ENCODE measurements at regions not wholly inside any gene's neighbourhood (a gene's known extent, or its start where the extent isn't known, plus 50 kb on each side); places are given as distances from the start of the nearest gene placed in this dataset.
"Not testable (repeated sequence)": the region's sequence is repeated elsewhere in the genome, so short reads cannot be mapped to it uniquely, and the experiment has no call there.

- H3K27ac Mint-ChIP-seq = no peak overlapping the region
- peaks cover 13% of the 10 kb centered on the region for H3K9me3 Mint-ChIP-seq
- ATAC-seq (no peak), DNase-seq (ENCODE audit: low spot score in 2 of 2) (no peak)
- no peaks in the 10 kb centered on the region for H3K36me3 Mint-ChIP-seq
- H3K4me3 Mint-ChIP-seq = no peak overlapping the region
- H3K4me1 Mint-ChIP-seq = no peaks in the 10 kb centered on the region
Measured at GRCh38 chr4:28062562-28062961, 1201.9 kb downstream of the STIM2 start.

- Mint-ChIP-seq H3K4me1 (no peaks in the 10 kb centered on the region), H3K4me3 (no peak overlapping the region), H3K27ac (no peak overlapping the region), H3K9me3 (peaks cover 9% of the 10 kb centered on the region), H3K36me3 (no peaks in the 10 kb centered on the region)
- no peak for ATAC-seq
- DNase-seq (ENCODE audit: low spot score in 2 of 2) = no peak
Measured at GRCh38 chr4:28073860-28074555, 1213.4 kb downstream of the STIM2 start.

GRCh38 chr4:28075401-28075956 lies 1214.8 kb downstream of the STIM2 start:
- DNase-seq (ENCODE audit: low spot score in 2 of 2) (no peak), ATAC-seq (no peak)
- Mint-ChIP-seq H3K4me1 (no peaks in the 10 kb centered on the region), H3K4me3 (no peak overlapping the region), H3K27ac (no peak overlapping the region), H3K9me3 (peaks cover 12% of the 10 kb centered on the region), H3K36me3 (no peaks in the 10 kb centered on the region)

- H3K9me3 Mint-ChIP-seq = peaks cover 18% of the 10 kb centered on the region
- not testable (repeated sequence) for H3K27ac Mint-ChIP-seq; ATAC-seq; H3K36me3 Mint-ChIP-seq; DNase-seq (ENCODE audit: low spot score in 2 of 2); H3K4me3 Mint-ChIP-seq; H3K4me1 Mint-ChIP-seq
Measured at GRCh38 chr4:28077203-28077602, 1216.6 kb downstream of the STIM2 start.

GRCh38 chr4:28082686-28083390 lies 1222.2 kb downstream of the STIM2 start:
- no peaks in the 10 kb centered on the region for H3K4me1 Mint-ChIP-seq
- DNase-seq (ENCODE audit: low spot score in 2 of 2) (no peak), ATAC-seq (no peak)
- peaks cover 44% of the 10 kb centered on the region for H3K9me3 Mint-ChIP-seq
- no peaks in the 10 kb centered on the region for H3K36me3 Mint-ChIP-seq
- H3K27ac Mint-ChIP-seq = no peak overlapping the region
- no peak overlapping the region for H3K4me3 Mint-ChIP-seq

- Mint-ChIP-seq H3K27ac (no peak overlapping the region), H3K36me3 (no peaks in the 10 kb centered on the region), H3K4me1 (no peaks in the 10 kb centered on the region), H3K4me3 (no peak overlapping the region), H3K9me3 (peaks cover 16% of the 10 kb centered on the region)
- DNase-seq (ENCODE audit: low spot score in 2 of 2) (no peak), ATAC-seq (no peak)
Measured at GRCh38 chr4:28092610-28093009, 1232.0 kb downstream of the STIM2 start.

- no peaks in the 10 kb centered on the region for H3K36me3 Mint-ChIP-seq
- ATAC-seq (no peak), DNase-seq (ENCODE audit: low spot score in 2 of 2) (no peak)
- H3K4me3 Mint-ChIP-seq = no peak overlapping the region
- H3K4me1 Mint-ChIP-seq = no peaks in the 10 kb centered on the region
- no peak overlapping the region for H3K27ac Mint-ChIP-seq
- peaks cover 16% of the 10 kb centered on the region for H3K9me3 Mint-ChIP-seq
Measured at GRCh38 chr4:28093071-28093470, 1232.4 kb downstream of the STIM2 start.

GRCh38 chr4:28101583-28101982 lies 1240.9 kb downstream of the STIM2 start:
- H3K4me1 Mint-ChIP-seq = no peaks in the 10 kb centered on the region
- H3K9me3 Mint-ChIP-seq = peaks cover 11% of the 10 kb centered on the region
- DNase-seq (ENCODE audit: low spot score in 2 of 2) (no peak), ATAC-seq (no peak)
- H3K4me3 Mint-ChIP-seq = no peak overlapping the region
- no peak overlapping the region for H3K27ac Mint-ChIP-seq
- no peaks in the 10 kb centered on the region for H3K36me3 Mint-ChIP-seq

GRCh38 chr4:28105271-28105859 lies 1244.7 kb downstream of the STIM2 start:
- Mint-ChIP-seq H3K27ac (no peak overlapping the region), H3K9me3 (peaks cover 11% of the 10 kb centered on the region), H3K4me3 (no peak overlapping the region), H3K36me3 (no peaks in the 10 kb centered on the region), H3K4me1 (no peaks in the 10 kb centered on the region)
- ATAC-seq (no peak), DNase-seq (ENCODE audit: low spot score in 2 of 2) (no peak)

GRCh38 chr4:28106155-28106554 lies 1245.5 kb downstream of the STIM2 start:
- peaks cover 11% of the 10 kb centered on the region for H3K9me3 Mint-ChIP-seq
- no peak overlapping the region for H3K27ac Mint-ChIP-seq
- no peaks in the 10 kb centered on the region for H3K36me3 Mint-ChIP-seq
- DNase-seq (ENCODE audit: low spot score in 2 of 2) (no peak), ATAC-seq (no peak)
- no peaks in the 10 kb centered on the region for H3K4me1 Mint-ChIP-seq
- H3K4me3 Mint-ChIP-seq = no peak overlapping the region

GRCh38 chr4:28109801-28110200 lies 1249.2 kb downstream of the STIM2 start:
- Mint-ChIP-seq H3K27ac (no peak overlapping the region), H3K36me3 (no peaks in the 10 kb centered on the region), H3K4me1 (no peaks in the 10 kb centered on the region), H3K4me3 (no peak overlapping the region), H3K9me3 (peaks cover 5% of the 10 kb centered on the region)
- no peak for DNase-seq (ENCODE audit: low spot score in 2 of 2)
- no peak for ATAC-seq

- H3K9me3 Mint-ChIP-seq, H3K27ac Mint-ChIP-seq, H3K36me3 Mint-ChIP-seq: not testable (repeated sequence)
Measured at GRCh38 chr4:28112691-28113335, 1252.2 kb downstream of the STIM2 start.

GRCh38 chr4:28113586-28113985 lies 1252.9 kb downstream of the STIM2 start:
- H3K27ac Mint-ChIP-seq; H3K9me3 Mint-ChIP-seq; H3K4me3 Mint-ChIP-seq; H3K4me1 Mint-ChIP-seq; DNase-seq (ENCODE audit: low spot score in 2 of 2); H3K36me3 Mint-ChIP-seq; ATAC-seq: not testable (repeated sequence)

More at GRCh38 chr4:28112691-28113335, 1252.2 kb downstream of the STIM2 start:
- not testable (repeated sequence) for H3K4me3 Mint-ChIP-seq; ATAC-seq; DNase-seq (ENCODE audit: low spot score in 2 of 2); H3K4me1 Mint-ChIP-seq

- not testable (repeated sequence) for H3K36me3 Mint-ChIP-seq; ATAC-seq; DNase-seq (ENCODE audit: low spot score in 2 of 2); H3K27ac Mint-ChIP-seq; H3K4me1 Mint-ChIP-seq; H3K4me3 Mint-ChIP-seq
- H3K9me3 Mint-ChIP-seq = peaks cover 13% of the 10 kb centered on the region
Measured at GRCh38 chr4:28116526-28117083, 1256.0 kb downstream of the STIM2 start.

GRCh38 chr4:28117084-28117682 lies 1256.5 kb downstream of the STIM2 start:
- no peaks in the 10 kb centered on the region for H3K36me3 Mint-ChIP-seq
- no peak overlapping the region for H3K4me3 Mint-ChIP-seq

More at GRCh38 chr4:28117084-28117682, 1256.5 kb downstream of the STIM2 start:
- no peak overlapping the region for H3K27ac Mint-ChIP-seq
- DNase-seq (ENCODE audit: low spot score in 2 of 2) (no peak), ATAC-seq (no peak)
- H3K9me3 Mint-ChIP-seq = peaks cover 13% of the 10 kb centered on the region
- no peaks in the 10 kb centered on the region for H3K4me1 Mint-ChIP-seq
